ENCODE measurements at regions not wholly inside any gene's neighbourhood (a gene's known extent, or its start where the extent isn't known, plus 50 kb on each side); places are given as distances from the start of the nearest gene placed in this dataset.

DNA sequence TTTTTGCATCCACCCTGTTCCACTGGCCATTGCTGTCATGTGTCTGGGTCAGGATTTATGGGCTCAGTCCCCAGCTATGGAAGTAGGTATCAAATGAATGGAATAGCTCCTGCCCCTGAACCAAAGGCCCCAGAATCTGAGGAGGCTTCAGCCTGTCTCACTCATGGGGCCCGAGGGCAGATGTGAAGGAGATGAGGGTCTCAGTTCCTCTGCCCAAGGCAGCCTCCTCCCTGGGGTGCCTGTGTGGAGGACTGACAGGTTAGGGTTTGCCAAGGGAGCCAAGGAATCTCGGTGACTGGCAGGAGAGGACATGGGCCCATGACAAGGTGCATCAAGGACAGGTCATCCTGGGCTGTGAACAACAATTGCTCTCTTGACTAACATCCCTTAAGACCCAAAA lies 70.4 kb downstream of the CPN2 start:
- DNase-seq: no peak

DNA sequence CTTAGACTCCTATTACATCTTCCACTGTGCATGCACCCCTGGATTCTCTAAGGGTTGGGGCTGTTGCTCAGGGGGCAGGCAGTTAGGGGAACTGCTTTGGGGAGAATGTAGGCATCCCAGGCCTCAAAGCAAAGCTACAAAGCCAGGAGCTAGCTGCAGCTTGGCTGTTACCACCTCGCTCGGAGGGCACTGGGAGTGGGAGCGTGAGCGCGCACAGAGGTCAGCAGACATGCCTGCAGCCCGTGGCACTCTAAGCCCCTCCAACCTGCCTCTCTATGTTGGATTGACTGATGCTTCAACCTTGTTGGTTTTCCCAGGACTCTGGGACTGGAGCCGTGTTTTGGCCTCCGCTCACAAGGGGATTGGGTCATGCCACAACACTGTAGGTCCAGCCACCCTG lies 69.8 kb downstream of the CPN2 start:
- DNase-seq: no peak

DNA sequence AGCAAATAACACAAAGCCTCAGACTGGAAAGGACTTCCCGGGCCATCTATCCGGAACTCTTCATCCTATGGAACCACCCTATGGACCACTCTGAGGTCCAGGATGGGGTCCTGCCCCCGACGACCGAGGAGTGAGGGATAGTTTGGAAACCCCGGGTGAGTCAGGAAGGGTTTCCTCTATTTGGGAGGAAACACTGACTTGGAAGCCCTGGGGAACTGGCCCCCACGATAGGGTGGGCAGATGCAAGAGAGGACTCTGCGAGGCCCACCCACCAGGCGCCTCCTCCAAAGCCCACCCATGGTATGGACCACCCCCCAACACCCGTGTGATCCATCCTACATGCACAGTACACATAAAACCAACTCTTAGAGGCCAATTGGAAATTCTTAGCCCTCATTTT lies 69.4 kb downstream of the CPN2 start:
- DNase-seq: no peak

DNA sequence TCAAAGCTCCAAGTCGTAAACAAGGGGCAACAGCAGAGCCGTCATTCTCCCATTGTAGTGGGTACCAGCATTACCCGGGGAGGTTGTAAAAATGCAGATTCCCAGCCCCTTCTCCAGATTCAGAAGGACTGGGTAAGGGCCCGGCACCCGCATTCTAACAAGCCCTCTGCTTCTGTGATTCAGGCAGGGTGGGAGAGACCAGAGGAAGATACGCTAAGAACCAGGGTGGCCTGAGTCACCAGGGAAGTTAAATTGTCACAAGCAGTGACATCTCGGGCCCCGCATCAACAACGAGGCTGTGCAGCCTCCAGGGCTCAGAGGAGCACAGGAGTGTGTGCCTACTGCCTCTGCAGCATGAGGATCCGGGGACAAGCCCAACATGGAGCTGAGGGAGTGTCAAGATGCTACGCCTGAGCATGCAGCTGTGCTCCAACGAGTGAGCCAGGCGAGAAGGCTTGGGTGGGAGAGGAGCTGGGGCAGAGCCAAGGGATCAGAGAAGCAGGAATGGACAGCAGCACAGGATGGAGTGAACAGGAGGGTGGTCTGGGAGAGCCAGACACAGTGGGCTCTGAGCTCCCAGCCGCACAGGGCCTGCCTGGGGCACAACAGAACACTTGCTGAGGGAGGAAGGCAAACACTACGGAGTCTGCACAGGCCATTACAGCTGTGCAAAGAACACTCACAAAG lies 68.5 kb downstream of the CPN2 start:
- DNase-seq: no peak

DNA sequence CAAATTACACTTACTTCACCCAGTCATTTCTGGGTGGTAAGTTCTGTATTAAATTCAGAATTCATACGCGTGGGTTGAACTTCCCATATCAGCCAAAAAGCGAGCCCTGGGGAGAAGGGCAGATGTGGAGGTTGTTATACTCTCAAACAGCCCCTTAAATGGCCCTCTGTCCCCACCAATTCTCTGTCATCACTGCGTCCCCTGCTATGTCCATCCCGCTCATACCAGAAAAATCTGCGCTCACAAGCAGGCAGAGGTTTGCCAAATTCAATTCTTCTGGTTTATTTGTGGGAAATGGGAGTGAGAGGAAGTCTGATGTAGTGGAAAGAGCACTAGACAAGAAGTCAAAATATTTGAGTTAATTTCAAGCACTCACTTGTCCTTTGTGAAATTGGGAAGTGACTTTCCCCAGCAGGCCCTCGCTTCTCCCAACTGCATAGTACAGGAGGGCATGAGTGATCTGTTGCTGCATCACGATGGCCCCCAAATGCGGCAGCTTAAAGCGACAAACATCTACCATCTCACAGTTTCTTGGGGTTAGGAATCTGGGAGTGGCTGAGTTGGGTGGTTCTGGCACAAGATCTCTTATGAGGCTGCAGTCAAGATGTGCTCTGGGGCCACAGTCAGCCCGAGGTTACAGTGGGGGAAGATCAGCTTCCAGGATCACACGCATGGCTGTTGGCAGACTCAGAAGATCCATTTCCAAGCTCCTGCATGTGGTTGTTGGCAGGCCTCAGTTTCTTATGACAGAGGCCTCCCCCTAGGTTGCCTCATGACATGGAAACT lies 67.7 kb downstream of the CPN2 start:
- DNase-seq: no peak

DNA sequence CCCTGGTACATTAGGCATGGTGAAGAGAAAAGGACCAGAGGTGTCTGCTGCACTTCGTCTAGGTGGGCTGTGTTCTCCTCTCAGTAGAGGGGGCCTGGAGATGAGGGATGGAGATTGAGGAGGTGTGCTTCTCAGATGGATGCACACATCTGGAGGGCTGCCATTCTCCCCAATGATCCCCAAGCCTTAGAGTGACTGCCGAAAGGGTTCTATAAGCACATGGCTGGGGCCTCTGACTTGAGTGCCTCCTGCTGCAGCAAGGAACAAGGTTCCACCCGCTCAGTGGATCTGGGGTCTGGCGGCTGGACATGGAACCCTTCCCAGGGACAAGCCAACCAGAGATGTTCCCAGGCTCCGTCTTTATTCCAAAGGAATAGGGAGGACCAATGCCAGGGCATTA lies 66.8 kb downstream of the CPN2 start:
- no peak for DNase-seq

DNA sequence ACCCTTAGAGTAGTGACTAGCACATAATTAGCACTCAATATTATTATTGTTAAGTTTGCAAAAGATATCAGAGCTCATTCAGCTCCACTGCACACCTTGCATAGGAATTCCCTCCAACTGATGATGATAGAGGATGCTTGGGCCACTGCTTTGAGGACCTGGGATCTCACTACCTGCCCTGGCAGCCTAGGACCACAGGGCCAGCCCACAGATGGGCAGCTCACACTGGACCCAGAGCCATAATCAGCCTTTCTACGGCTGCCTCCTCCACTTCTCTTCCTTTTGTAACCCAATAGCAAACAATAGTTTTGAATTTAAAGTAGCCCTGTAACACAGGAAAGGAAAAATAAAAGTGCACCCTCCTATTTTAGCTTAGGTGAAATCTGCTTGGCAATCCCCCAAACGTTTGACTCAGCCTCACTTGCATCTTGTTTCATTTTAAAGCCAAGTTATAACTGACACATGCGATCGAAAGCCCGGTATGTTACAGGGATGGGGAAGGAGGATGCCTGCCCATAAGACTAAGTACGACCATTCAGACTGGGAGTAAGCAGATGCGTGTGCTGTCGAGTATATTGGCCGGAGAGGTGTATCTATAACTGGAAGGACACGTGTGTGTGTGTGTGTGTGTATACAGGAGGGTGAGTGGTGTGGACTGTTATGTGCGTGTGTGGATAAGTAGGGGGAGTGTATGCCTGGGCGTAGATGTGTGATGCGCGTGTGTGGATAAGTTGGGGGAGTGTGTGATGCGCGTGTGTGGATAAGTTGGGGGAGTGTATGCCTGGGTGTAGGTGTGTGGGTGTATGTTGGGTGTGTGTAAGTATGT lies 65.9 kb downstream of the CPN2 start:
- no peak for DNase-seq

DNA sequence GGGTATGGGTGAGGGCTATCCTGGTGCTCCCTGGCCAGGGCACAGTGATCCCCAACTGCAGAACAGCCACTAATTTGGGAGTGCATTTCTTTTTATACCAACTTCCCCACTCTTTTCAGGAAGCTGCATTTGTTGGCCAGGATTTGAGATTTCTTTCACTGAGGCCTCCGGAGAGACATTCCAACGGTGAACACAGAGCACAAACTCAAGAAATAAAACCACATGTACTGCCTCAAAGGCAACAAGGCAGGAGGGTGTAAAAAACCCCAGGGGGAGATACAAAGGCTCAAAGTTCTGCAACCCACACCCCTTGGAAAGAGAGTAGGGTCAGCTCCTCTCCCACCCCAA lies 65.3 kb downstream of the CPN2 start:
- DNase-seq: no peak

DNA sequence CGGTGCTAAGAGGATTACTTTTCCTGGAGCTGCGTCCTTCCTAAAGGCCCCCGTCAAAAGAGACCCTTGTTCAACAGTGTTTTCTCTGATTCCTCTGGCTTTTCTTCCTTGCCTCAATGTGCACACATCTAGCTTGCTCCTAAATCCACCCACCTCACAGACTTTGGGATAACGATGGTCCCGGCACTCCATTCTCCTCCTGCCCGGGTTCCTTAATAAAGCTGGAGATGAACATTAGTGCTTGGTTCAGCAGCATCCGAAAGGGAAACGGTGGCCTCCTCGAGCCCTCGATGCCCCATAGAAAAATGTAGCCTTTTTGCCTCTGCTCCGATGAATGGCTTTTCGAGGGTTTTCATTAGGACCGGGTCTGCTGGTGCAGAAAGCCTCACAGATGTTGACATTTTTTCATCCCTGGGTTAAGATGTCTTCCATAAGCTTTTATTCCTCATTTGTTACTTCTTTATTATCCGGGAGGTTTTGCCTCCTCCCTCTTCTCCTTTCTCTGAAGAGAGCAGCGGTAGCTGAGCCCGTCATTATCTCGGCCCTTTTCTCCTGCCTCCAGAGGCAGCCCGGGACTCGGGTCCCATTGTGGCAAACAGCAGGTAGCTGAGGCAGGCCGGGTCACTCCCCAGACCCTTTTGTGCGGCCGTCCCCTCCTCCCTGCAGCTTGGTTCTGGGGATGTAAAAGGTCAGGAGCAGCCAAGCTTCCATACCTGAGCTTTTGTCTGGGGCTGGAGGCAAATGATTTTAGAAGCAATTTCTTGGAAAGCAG lies 64.6 kb downstream of the CPN2 start:
- no peak for DNase-seq

DNA sequence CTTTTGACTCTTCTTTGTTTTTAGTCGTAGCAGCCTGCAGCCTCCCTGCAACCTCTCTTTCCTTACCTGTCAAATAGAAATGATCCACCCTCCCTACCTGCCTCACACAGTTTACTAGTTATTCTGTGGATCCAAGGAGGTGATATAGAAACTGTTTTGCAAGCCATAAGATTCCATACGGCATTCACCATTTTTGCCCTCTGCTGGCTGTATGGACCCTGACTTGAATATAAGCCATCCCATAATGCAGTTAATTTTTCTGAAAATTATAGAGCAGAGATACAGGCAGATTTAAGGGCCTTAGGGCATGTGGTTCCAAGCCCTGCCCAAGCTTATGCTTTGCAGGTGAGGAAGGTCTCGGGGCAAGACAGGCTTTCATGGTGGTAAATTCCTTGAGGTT lies 63.8 kb downstream of the CPN2 start:
- DNase-seq: no peak

DNA sequence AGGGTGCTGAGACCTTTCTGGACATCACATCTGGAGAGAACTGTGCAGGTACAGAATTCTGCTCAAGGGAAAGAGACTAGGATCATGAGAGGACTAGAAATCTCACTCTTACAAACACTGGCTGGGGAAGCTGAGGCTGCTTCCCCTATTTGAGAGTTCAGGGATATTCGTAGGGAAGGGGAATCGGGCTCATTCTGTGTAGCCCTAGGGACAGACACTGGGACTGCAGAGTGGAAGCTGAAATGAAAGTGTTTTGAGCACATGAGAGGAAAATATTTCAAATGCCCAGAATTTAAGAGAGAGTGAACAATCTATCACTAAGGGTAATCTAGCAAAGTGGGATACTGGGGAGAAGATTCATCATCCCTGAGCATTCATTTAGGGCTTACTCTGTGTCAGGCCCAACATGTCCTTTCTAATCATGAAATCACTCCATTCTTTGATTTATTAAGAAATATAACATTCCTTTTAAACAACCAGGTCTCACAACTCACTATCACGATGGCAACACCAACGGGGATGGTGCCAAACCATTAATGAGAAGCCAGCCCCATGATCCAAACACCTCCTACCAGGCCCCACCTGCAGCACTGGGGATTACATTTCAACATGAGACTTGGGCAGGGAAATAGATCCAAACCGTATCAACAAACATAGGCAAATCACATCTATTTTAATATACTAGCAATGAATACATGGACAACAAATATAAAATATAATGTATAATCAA lies 63.0 kb downstream of the CPN2 start:
- no peak for DNase-seq

Measured in stimulated activated naive CD4-positive, alpha-beta T cell treated with Interleukin-2 at 50 U/mL for 16 hours (primary cell).